Hepatocyte (in vitro differentiated cells): ENCODE measurements at regions not wholly inside any gene's neighbourhood (a gene's known extent, or its start where the extent isn't known, plus 50 kb on each side); places are given as distances from the start of the nearest gene placed in this dataset.

Source experiments
- CTCF ChIP-seq: fragments of 200-600 bp; sonication (generic); IDR thresholded peaks from 2 replicates; pipeline ENCODE4 v1.5.1; 2016; ENCODE audit warnings: antibody characterized with exemption, mild to moderate bottlenecking; ENCODE audit not compliant: poor library complexity
- EZH2 ChIP-seq: fragments of 200-600 bp; sonication (generic); IDR thresholded peaks from 2 replicates; pipeline ENCODE4 v1.6.1; 2016; ENCODE audit warnings: antibody characterized with exemption, mild to moderate bottlenecking, borderline replicate concordance
- EZH2phosphoT487 ChIP-seq: fragments of 200-600 bp; sonication (generic); IDR thresholded peaks from one replicate; pipeline ENCODE4 v1.6.1; 2018; ENCODE audit warnings: antibody characterized with exemption, mild to moderate bottlenecking, low read depth, moderate library complexity; ENCODE audit not compliant: unreplicated experiment, severe bottlenecking

GRCh38 chr1:198084241-198084908, 72.4 kb upstream of the NEK7 start:
- TF ChIP-seq CTCF (no peak), EZH2phosphoT487 (no peak), EZH2 (no peak)
